NCI-H1105 treated with DMSO at 0.1 percent for 48 hours (cell line): ENCODE measurements at regions not wholly inside any gene's neighbourhood (a gene's known extent, or its start where the extent isn't known, plus 50 kb on each side); places are given as distances from the start of the nearest gene placed in this dataset.

Source experiments
- DNase-seq: peaks from one replicate; lab custom pipeline; 2025; lab: John Stamatoyannopoulos, UW

GRCh38 chr7:80403686-80404241, 108.1 kb downstream of the GNAT3 start:
- DNase-seq = no peak

GRCh38 chr7:80401708-80402107, 110.2 kb downstream of the GNAT3 start:
- no peak for DNase-seq

GRCh38 chr7:80393786-80394185, 118.1 kb downstream of the GNAT3 start:
- no peak for DNase-seq

- DNase-seq = peak; percentile 20
Observed at GRCh38 chr7:80392229-80393169, 119.4 kb downstream of the GNAT3 start.

- no peak for DNase-seq
Observed at GRCh38 chr7:80387634-80388193, 124.2 kb downstream of the GNAT3 start.

- DNase-seq = no peak
Observed at GRCh38 chr7:80386686-80387085, 125.2 kb downstream of the GNAT3 start.

GRCh38 chr7:80385508-80385907, 126.4 kb downstream of the GNAT3 start:
- no peak for DNase-seq

- DNase-seq = no peak
Observed at GRCh38 chr7:80380957-80381356, 130.9 kb downstream of the GNAT3 start.

GRCh38 chr7:80379034-80379982, 132.6 kb downstream of the GNAT3 start:
- DNase-seq = peak; percentile 40

- no peak for DNase-seq
Observed at GRCh38 chr7:80374321-80374720, 137.5 kb downstream of the GNAT3 start.

- DNase-seq = no peak
Observed at GRCh38 chr7:80373429-80374032, 138.3 kb downstream of the GNAT3 start.

- no peak for DNase-seq
Observed at GRCh38 chr7:80372415-80372814, 139.4 kb downstream of the GNAT3 start.

GRCh38 chr7:80370587-80370986, 141.3 kb downstream of the GNAT3 start:
- DNase-seq = no peak

GRCh38 chr7:80369321-80369720, 142.5 kb downstream of the GNAT3 start:
- DNase-seq = no peak

GRCh38 chr7:80362677-80363076, 149.2 kb downstream of the GNAT3 start:
- no peak for DNase-seq

GRCh38 chr7:80362010-80362618, 149.8 kb downstream of the GNAT3 start:
- no peak for DNase-seq

- DNase-seq = no peak
Observed at GRCh38 chr7:80359476-80359875, 152.4 kb downstream of the GNAT3 start.

GRCh38 chr7:80359029-80359428, 152.8 kb downstream of the GNAT3 start:
- no peak for DNase-seq

GRCh38 chr7:80357530-80357929, 154.3 kb downstream of the GNAT3 start:
- DNase-seq = no peak

GRCh38 chr7:80350430-80350829, 161.4 kb downstream of the GNAT3 start:
- no peak for DNase-seq

GRCh38 chr7:80348223-80348622, 163.6 kb downstream of the GNAT3 start:
- DNase-seq = no peak
